RKO (cell line): ENCODE measurements at regions not wholly inside any gene's neighbourhood (a gene's known extent, or its start where the extent isn't known, plus 50 kb on each side); places are given as distances from the start of the nearest gene placed in this dataset.

Experiments
- DNase-seq: peaks from one replicate; pipeline ENCODE4 v3.0.0-alpha.2; 2016; ENCODE audit warnings: low spot score

DNA sequence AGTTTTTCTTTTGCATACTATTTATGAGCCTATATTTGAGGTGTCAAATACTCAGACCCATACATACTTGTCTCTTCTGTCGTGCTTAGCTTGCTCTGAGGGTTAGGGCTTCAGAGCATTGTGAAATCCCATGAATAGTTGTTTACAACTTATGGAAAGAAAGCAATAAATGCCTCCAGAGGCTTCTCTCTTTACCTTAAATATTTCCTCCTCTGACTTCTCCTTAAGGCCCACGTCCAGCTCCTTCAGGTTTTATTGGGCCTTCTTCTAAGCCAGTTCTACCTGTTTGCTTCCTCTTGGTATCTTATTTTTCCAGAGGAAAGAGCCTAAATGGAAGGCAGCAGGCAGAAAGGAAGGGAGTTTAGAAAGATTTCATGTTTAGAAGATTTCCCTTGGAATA, 218.6 kb downstream of the SPTSSA start:
- DNase-seq, result no peak

- DNase-seq, result no peak
Measured at GRCh38 chr14:34243001-34243400, 219.0 kb downstream of the SPTSSA start.

GRCh38 chr14:34241185-34241711, 220.8 kb downstream of the SPTSSA start:
- DNase-seq, result no peak

DNA sequence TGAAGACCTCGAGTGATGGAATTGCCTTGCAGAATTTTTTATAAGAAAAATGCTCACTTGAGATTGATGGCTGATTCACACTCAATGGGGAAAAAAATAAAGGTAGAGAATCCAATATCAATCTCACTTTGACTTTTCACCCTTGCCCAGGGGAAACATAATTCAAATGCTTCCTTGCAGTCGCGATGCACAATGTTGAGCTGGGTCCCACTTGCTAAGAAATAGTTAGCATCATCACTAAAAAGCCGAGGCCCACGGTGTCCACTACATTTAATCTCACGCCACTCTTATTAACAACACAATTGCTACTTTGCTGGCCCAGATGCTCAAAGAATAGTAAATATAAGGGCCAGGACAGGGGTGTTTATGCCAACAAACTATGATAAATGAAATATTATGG, 223.4 kb downstream of the SPTSSA start:
- no peak for DNase-seq

GRCh38 chr14:34237677-34238076, 224.4 kb downstream of the SPTSSA start:
- no peak for DNase-seq

- DNase-seq, result no peak
Measured at GRCh38 chr14:34237081-34237480, 225.0 kb downstream of the SPTSSA start.

DNA sequence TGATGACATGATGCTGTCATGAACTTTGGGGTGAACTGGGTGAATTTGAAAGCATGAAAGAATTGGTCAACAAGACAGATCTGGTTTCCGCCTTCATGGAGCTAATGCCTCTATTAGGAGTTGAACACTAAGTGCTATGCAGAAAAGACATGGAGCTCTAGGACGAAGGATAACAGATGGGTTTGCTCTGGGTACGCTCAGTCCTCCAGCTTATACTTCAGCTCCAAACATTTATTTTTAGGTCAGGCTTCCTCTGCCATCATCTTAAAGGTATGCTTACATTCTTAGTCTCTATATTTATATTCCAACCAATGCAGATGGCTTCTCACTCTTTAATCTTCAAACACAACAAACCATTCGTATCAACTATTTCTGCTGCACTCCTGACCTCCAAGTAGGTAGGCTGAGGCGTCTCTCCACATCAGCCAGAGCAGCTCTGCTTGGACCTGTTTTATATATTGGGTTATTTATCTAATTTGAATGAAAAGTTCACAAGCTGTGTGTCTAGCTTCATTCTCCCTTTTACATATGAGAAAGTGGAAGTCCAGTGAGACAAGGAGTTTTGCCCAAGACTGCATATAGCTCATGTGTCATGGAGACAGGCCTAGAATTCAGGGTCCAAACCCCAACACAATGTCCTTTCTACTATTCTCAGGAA, 226.3 kb downstream of the SPTSSA start:
- DNase-seq, result no peak

DNA sequence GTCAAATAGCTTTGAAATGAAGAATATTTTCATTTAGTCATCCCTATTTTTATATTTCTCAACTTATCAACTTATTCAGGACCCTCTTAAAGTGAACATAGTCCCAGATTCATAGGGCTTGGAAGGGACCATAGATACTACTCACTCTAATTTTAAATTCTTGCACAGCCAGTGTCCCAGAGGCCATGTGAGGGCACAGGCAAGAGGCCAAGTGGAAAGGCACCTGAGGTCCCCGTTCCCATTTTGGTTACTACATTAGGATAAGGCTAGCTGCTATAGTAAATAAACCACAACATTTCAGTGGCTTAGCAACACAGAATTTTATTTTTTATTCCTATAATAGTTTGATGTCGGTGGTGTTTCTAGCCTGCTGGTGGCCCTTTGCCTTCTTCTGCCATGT, 227.8 kb downstream of the SPTSSA start:
- DNase-seq, result no peak

DNA sequence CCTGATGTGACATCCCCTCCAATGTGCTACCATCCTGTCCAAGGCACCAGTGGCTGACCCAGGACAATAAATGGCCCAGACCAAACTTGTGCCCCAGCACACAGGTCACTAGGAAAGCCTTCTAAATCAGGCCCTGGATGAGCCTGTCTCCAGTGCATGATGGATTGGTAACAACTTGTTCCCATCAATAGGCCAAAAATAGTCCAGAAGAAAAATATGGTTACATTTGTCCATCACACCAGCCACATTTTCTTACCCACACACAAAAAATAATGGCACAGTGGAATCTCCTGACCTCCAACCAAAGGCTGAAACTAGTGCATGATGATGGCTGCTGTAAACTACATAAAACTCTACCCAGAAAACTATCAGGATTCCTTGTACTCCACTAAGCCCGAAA, 228.4 kb downstream of the SPTSSA start:
- DNase-seq, result no peak

- DNase-seq, result no peak
Measured at GRCh38 chr14:34232790-34233189, 229.2 kb downstream of the SPTSSA start.

DNA sequence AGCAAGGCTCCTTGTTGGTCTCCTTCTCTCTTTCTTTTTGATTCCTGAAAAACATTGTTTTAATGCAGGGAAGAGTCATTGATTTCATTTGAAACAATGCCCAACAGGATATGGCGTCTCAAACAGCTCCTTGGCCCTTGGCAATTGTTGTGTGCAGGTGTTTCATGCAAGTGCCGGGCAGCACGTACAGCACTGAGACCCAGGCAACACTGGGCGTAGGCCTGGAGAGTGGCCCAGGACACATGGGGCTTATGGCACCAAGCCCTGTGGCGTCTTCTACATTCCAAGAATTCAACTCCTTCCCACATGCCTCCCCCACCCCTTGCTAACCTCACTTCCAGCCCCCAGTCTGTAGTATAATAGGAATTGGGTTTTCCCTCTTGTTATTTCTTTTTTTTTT, 230.4 kb downstream of the SPTSSA start:
- DNase-seq, result no peak

DNA sequence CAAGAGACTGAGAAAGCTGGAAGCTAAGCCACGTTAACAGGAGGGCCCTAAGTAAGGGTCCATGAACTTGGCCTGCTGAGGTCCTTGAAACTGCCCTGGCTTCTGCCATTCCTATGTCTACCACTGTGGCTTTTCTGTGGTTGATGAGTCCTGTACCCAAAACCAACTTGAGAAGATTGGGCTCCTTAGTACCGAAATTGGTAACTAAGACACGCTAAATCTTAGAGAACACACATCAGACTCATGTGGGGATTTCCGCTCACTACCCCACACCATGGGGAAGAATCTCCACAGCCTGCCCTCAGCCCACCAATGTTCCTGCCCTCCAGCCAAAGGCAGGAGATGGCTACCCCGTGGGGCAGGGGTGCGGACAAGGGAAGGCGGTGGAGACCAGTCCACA, 232.9 kb downstream of the SPTSSA start:
- no peak for DNase-seq

GRCh38 chr14:34228650-34228976, 233.4 kb downstream of the SPTSSA start:
- no peak for DNase-seq

DNA sequence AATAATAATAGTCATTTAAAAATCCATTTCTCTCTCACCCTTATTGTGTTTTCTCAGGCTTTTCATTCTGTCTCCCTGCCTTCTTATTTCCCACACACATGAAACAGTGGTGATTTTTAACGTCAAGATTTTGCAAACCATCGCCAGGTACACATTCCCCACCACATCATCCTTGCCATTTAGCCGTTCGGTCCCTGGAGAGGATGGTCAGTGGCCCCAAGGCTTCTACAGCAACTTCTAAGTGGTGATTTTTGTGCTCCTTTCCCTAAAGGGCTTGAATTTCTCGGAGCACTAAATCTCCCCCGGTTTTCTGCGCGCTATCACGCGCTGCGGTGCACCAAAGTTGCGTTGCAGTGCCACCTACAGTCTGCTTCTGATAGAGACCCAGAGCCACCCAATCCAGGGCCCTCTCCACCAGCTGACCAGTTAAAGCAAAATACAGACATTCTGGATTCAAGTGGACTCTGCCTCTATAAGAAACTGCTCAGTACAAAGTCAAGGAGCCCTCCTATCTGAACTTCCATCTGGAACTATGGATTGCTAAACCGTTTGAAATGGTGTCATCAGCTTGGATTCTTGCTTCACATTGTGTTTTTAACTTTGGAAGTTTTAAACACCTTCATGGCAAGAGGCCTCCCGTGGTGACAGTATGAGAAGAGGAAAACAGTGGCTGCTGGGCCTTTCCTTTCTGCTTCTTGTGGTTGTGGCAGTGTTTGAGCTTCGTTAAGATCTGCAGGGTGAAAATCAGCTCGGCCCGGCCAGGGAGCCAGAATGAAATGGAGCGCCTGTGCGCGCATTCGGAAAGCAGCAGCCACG, 234.0 kb downstream of the SPTSSA start:
- DNase-seq, result peak; percentile 27

- DNase-seq, result no peak
Measured at GRCh38 chr14:34224221-34224620, 237.8 kb downstream of the SPTSSA start.

DNA sequence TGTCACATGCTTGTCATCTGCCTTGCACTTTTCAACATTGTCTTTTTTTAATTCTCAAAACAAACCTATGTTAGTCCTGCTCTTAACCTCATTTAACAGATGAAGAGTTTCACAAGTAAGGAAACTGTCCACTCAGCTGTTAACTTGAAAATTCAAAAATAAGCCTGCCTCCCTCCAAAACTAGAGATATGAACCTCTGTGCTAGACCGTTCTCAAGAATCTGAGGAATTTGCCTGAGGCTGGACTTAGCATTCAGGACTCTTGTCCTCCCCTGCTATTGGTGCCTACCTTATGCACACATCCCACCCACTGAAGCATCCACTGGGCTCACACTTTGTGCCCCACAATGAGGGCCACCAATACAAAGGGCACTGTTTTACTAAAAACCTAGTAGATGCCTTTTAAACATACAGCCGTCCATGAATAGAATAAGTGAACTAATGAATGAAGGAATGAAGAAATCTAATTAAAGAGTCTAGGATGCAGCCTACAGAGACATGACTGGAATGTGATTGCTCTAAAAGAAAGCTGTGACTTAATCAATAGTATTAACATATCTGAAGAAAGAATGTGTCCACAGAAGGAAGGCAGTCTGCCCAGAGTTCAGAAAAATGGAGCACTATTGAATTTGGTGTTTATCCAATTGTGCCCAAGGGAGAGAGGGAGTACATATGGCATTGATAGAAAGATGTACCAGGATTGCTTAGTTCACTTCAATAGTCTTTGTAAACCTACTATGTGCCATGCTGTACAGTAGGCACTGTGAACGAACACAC, 238.5 kb downstream of the SPTSSA start:
- DNase-seq, result no peak

GRCh38 chr14:34222867-34223266, 239.2 kb downstream of the SPTSSA start:
- DNase-seq, result no peak

- DNase-seq, result no peak
Measured at GRCh38 chr14:34222122-34222521, 239.9 kb downstream of the SPTSSA start.

- DNase-seq, result no peak
Measured at GRCh38 chr14:34220921-34221320, 241.1 kb downstream of the SPTSSA start.

DNA sequence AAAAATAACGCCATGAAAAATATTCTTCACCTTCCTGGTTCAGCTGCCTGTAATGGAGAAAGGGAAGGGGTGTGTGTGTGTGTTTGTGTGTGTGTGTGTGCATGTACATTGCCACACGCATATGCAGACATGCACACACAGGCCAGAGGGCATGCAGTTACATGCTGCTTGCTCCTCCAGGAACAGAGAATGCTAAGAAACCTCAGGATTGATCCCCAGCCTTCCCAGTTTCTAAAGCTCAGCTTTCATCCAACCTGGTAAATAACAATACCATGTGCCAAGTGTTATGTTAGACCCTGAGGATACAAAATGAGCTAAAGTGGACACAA, 241.7 kb downstream of the SPTSSA start:
- no peak for DNase-seq

GRCh38 chr14:34219661-34220377, 242.2 kb downstream of the SPTSSA start:
- DNase-seq, result no peak

GRCh38 chr14:34218881-34219280, 243.2 kb downstream of the SPTSSA start:
- DNase-seq, result no peak
